NCI-H2196 treated with DMSO at 0.1 percent for 48 hours (cell line): ENCODE measurements at regions not wholly inside any gene's neighbourhood (a gene's known extent, or its start where the extent isn't known, plus 50 kb on each side); places are given as distances from the start of the nearest gene placed in this dataset.

Source experiments
- DNase-seq: peaks from one replicate; lab custom pipeline; 2025; ENCODE audit not compliant: unreplicated experiment; lab: John Stamatoyannopoulos, UW

DNA sequence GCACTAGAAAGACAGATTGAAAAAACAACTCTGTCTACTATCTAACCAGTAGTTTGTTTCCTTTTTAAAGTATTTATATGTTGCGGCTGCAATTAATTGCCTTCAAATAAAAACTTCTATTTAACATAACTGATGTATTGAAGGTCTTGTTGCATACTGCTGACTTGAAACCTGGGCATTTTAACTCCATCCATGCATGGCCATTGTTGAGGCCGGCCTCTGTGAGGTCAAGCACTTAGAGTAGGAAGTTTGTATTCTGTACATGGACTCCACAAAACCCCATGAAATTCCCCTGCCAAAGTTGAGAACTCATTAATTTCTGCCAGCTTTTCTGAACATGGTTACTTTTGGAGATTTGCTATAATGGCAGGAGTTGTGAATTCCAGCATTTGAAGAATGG lies 150.6 kb downstream of the GAS1 start:
- no peak for DNase-seq

DNA sequence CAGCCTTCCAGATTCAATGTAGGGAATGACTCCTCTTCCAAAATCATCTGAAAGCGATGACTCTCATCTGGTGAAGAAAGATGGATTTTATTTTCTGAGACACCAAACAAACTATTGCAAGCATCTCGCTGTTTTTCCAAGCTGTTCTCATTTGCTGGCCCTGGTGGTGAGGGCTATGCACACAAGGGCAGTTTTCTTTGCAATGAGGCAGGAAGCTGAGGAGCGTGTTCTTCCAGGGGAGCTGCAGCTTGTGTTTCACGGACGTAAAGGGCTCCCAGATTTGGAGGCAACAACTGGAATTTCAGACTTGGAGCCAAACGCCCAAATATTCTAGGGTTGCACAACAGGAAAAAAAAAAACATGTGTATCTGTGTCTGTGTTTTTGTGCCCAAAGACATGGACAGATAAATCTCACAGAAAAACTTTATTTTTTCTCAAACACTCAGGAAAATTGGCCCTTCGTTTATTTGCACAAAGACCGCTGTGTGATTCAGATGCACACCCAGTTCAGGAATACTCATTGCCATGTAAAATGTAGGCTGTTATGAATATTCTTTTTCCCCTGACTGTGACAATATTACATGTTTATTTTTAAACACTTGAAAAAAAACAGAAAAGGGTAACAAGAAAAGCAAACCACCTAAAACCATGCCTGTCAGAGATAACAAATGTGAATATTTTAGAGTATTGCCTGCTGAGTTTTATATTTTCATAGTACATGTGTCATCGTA lies 151.3 kb downstream of the GAS1 start:
- no peak for DNase-seq

DNA sequence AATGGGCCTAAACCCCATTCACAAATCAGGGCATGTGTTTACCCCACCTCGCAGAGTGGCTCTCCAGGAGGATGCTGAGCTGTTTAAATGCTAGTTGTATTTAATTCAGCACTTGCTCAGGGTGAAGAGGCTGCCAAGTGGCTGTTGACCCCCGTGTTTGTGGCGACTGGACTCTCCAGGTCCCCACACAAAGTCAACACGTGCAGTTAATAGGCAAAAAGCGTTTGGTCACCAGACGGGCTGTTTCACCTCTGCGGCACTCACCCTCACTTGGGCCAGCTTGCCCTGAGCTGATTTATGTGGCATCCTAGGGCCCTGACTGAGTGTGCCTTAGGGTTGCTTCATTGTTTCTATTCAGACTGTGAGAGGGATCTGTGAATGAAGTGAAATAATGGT lies 152.3 kb downstream of the GAS1 start:
- DNase-seq, result no peak

DNA sequence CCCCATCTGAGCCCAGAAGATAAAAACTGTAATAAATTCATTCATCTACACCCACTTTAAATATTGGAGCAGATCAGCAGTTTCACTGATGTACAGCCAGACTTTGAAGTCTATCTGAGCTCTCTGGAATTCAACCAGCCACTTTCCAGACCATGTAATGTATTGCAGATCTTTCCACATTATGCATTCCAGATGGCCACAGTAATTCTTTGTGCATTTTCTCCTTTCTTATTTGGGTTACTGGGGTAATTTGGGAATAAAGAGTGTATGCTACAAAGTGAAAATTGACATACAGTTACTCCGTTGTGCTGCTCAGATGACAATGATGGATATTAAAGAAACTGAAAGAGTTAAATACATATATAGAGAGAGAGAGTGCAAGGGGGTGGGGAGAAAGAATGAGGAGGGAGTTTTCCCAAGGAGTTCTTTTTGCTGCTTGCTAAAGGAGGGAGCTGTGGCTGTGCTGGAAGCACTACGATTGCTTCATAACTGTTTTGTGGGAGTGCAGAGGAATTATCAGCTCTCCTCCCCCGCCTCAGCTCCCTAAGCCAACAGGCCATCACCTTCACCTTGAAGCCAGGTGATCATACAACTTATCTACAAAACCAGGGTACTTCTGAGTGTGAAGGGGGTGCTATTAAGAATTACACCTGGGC lies 152.8 kb downstream of the GAS1 start:
- no peak for DNase-seq

DNA sequence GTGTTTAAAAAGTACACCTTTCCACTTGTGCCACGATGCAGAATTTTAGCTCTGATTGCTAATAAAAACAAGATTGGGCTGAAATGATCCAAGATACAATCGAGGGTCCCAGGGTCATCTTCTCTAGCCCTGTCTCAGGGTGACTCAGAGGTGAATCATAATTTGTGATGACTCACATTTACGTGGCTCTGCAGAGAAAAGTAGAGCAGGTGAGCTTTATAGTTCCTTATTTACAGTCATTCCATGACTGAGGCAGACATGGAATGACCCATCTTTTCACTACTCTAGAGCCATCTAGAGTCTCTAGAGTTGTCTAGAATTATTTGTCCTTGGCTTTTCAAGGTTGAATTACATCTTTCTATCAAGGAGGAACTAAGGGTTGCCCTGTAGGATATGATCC lies 155.2 kb downstream of the GAS1 start:
- DNase-seq, result no peak

DNA sequence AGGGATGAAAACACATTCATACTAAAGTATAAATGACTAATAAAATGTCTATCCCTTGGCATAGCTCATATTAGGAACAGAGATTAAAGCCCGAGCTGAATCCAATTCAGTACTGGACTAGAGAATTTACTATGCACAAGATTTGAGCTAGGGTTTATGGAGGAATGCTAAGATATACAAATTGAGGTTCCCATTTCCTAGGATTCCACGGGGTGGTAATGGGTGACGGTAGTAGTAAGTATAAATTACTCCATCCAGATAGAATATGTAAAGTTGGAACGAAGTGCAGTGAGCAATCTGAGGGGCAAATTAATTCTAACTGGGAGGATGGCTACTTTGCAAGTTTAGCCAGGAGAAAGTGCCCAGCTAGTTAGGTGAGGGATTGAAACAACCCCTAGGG lies 156.5 kb downstream of the GAS1 start:
- DNase-seq, result no peak

DNA sequence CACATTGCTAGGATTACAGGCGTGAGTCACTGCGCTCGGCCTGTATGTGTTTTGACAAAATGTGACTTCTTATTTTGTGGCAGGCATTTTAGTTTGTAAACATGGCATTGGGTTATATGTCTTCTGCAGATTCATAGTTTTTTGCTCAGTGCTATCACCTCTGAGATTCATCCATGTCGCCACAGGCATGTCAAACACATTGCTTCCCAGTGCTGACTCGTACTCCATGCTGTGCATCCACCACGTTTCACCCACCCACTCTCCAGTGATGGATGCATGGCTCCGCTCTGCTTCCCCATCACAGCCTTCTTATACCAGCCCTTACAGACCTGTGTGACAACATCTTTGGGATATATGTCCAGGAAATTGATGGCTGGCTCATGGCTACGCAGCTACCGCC lies 158.8 kb downstream of the GAS1 start:
- no peak for DNase-seq

DNA sequence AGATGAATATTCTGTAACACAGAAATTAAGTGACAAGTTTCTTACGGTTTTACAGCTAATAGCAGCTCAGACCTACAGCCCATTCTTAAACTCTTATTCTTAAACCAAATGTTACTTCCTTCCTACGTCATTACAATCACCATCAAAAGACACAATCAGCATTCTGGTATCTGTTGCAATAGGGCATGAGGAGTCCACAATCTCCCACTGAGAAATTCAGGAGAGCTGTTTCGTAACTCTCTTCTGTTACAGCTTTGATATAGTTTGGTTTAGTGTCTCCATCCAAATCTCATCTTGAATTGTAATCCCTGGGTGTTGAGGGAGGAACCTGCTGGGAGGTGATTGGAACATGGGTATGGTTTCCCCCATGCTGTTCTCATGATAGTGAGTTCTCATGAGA lies 163.4 kb downstream of the GAS1 start:
- no peak for DNase-seq

DNA sequence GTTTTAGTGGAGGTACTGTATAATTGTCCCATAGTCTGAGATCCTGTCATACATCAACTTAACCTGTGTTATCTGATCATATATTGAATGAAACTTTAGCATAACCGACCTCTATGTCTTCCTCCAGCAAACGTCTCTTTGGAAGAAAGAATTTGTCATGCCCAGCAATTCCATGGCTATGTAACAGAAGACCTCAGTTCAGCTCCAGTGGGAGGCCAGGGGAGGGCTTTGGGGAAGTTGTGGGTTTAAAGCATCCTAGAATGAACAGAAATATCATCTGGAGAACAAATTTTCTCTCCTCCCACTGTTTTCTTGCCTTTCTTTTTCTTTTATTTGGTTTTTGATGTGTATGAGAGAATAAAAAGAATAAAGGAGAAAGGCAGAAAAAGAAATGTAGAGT lies 164.5 kb downstream of the GAS1 start:
- DNase-seq, result no peak

DNA sequence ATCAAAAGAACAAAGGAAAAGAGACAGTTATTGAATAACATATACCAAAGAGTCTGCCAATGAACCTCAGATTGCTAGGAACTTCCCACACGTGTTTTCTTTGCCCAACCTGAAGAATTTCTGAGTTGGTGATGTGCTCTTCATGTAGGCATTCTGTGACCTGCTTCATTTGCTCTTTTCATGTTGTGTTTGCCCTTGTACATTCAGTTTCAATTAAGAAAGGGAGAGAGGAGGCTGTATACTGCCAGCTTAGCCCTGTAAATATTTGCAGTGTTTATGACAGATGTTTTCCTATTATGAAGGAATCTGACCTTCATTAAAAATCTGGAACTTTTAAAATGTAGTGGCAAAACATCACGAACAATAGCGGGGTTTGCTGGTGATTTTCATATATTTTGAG lies 168.5 kb downstream of the GAS1 start:
- DNase-seq, result no peak

DNA sequence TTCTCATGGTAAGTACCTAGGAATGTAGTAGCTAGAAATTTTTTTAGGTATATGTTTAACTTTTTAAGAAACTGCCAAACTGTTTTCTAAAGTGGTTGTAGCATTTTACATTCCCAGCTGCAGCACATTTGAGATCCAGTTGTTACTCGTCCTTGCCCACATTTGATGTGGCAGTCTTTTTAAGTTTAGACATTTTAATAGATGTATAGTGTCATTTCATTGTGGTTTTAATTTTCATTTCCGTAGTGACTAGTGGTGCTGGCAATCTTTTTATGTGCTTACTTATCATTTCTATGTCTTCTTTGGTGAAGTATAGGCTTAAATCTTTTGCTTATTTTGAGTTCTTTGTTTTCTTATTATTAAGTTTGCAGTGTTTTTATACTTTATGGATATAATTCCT lies 171.6 kb downstream of the GAS1 start:
- DNase-seq, result no peak

DNA sequence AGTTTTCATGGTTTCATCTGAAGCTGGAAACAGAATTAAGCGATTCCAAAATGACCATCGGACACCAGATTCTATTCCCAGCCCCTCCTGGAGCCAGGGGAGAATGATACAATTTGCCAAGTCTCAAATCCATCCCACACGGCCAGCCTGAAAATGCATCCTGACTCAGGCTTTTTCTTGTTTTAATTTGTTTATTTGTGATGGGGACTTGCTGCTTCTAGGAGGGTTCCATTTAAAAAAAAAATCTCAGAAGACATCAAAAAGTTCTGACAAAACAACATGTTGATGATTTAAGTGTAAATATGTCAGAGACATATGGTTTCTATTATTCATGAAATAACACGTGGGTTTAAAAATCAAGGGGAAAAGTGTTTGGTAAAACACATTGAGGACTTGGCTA lies 173.2 kb downstream of the GAS1 start:
- no peak for DNase-seq

DNA sequence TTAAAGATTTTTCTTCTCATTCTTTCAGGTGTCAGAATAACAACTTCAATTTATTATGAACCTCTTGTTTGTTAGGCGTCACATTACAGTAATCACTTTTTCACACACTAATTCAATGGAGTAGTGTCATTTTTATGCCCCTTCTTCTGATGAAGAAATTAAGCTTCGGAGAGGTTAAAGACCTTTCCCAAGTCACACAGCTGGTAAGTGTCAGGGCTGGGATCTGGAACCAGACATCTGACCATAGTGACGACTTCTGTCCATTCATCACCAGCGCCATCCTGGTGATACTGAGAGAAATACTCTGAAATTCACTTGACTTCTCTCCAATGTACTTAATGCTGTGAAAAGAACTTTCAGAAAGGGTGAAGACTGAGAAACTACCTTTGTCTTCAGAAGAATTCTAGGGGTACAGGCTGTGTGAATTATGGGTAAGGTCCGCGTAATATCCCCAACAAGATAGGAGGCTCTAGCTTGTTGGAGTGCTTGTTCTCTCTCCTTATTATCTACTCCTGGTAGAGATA lies 173.8 kb downstream of the GAS1 start:
- DNase-seq, result no peak

DNA sequence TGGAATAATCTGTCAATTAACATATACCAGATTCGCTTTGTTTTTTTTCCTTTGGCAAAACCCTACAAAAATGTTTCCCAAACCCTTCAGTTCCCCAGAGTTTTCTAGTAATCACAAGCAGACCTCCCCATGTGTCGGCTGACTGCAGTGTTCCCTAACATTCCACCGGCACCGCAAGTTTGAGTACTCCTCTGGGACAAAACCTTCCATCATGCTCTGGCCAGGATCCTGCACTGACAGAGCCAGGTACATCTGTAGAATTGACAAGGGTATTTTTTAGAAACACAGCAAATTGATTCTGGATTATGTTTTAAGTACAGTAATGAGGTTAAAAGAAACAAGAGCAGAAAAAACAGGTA lies 174.7 kb downstream of the GAS1 start:
- DNase-seq, result no peak

DNA sequence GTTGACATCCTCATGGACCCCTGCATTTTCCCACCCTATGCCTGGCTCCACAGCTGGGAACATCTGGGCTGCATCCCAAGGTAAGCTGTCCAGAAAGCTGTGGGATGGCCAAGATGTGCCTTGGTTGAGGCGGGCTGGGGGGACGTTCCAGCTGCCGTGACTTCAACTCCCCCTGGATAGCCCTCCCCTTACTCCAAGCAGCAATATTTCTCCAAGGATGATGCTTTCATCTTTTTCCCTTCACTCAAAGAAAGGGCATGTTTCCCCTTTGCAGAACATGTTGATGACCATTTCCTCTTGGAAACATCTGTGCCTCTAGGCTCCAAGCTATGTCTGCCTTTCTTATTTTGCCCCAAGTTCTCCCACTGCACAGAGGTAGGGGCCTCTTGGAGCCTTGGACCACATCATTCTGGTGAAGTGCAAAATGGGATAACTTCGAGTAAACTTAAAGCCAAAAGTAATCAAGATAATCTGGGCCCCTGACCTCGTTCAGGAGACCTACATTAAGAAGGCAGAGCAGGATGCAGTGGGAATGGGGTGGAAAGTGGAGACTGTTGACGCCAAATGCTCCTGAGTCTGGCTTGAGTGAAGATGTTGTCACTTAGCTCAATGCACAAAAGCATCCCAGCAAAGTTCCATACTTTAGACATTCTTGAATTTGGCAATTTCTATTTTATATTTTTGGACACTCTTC lies 175.2 kb downstream of the GAS1 start:
- DNase-seq, result no peak

DNA sequence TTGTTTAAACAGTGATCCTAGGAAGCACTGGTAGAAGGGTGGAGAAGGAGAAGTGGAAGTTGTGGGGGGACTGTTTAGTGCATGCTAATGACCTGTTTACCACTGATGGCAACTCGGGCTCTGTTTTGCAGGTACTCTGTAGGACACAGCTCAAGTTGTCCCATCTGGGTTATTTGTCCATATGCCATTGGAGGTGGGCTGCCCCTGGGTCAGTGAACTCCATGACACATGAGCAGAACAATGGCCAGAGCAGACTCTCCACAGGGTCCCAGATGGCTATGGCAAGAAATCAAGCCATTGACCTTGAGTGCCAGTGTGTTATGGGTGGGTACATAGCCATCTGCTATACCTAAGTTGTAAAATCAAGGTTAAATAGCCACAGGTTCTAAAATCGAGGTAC lies 175.9 kb downstream of the GAS1 start:
- no peak for DNase-seq

DNA sequence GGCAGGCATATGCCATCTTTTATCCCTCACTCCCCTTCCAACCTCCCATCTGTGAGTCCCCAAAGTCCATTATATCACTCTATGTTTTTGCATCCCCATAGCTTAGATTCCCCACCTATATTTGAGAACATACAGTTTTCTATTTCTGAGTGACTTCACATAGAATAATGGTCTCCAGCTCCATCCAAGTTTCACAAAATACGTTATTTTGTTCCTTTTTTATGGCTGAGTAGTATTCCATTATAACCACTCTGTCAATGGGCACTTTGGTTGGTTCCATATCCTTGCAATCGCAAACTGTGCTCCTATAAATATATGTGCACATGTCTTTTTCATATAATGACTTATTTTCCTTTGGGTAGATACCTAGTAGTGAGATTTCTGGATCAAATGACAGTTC lies 178.6 kb downstream of the GAS1 start:
- DNase-seq, result no peak

DNA sequence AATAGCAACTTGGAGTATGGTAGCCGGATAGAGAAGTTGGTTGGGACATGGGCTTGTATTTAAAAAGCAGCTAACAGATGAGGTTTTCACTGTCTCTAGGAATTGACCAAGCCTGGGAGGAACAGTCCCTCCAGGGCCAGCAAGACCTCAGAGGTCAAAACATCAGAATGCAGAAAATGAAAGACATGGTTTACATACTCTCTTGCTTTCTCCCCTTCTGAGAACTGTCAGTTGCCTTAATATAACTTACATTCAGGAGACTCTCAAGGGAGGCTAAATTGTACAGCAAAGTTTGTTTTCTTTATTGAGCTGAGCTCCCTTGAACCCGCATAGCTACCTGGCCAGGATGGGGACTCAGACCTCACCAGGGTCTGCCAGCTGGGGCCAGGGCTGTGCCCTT lies 179.3 kb downstream of the GAS1 start:
- DNase-seq, result no peak

DNA sequence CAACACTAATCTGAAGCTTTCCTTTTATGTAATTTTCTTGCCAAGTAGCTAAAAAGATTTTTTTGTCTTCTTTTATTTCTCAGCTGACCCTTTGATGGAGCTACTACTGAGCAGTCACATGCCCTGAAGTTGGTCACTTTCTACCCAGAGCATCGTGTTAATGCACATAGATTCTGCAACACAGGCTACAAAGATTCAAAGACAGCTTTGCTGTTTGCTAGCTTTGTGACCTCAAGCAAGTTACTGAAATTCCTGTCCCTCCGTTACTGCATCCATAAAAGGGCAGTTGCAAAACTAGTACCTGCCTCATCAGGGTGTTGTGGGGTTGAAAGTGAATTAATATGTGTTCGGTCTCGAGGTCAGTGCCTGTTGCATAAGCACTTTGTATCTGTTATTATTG lies 179.9 kb downstream of the GAS1 start:
- DNase-seq, result no peak

DNA sequence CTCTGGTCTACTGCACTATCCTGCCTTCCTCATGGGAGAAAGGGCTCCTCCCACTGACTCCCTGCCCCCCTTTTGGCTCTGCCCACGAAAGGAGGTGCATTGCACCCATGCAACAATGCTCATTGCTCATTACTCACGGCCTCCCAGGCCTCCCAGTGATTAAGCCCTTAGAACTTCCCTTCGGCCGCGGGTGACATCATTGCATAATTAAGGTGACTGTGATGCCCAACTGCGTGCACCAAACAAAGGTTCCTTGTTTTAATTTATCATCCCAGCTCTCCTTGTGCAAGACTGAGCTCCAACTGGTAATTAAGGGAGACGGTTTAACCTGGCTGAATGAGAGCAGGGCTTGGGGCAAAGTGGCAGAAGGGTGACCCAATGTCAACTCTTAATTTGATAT lies 180.4 kb downstream of the GAS1 start:
- no peak for DNase-seq

DNA sequence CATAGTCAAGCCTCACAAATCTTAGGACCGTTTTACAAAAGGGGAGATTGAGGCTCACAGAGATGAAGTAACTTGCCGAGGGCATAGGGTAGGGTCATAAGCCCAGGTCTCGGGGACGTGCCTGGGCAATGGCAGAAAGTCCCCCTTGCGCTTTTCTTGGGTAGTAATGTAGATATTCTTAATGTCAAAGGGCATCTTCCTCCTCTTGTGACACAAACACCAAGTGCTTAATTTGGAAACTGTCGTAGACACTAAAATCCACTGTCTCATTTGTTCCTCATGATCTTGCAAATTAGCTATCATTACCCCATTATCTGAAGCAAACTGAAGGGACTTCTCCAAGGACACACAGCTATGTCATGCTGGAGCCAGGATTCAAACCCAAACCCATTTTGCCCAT lies 180.8 kb downstream of the GAS1 start:
- DNase-seq, result no peak

DNA sequence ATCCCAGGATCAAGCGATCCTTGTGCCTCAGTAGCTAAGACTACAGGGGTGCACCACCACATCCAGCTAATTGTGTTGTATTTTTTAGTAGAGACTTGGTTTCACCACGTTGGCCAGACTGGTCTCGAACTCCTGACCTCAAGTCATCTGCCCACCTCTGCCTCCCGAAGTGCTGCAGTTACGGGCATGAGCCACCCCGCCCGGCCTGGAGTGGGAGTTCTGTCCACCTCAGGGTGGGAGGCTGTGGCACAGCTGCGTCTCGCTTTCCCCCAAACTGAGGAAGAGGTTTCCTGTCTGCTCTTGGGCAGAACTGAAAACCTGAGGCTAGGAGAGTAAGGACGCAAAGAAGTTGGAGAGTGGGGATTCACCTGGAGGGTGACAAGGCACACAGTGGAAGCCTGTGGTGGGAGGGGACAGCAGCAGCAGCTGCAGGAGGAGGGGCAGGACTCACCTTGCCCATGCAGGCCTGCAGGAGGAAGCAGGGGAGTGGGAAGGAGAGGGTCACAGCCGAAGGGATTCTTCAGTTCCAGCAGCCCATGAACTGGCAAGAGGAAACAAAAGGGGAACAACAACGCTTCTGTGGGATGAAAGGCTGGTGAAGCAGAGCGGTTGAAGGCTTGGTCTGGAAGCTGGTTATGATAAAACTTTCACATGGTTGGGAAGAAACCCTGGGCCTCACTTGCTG lies 181.4 kb downstream of the GAS1 start:
- DNase-seq, result no peak
